ENCODE measurements at regions not wholly inside any gene's neighbourhood (a gene's known extent, or its start where the extent isn't known, plus 50 kb on each side); places are given as distances from the start of the nearest gene placed in this dataset.

DNA sequence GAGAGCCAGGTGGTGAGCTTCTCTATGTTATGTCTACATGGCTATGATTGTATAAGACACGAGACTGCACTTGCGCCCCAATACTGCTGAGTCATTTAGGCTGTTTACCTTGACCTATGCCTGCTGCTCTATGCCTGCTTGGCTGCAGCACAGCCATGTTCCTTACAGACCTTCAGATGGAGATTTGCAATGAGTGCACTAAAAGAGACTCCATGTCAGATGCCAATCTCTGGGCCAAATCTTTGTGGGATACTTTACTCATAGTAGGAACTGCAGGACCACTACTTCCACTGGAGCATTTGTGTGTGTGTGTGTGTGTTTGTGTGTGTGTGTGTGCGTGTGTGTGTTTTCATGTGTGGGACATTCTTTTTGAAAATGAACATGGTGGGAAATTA is 50.0 kb upstream of the KMT2E start:
- H3K36me3 Mint-ChIP-seq: peaks cover 37% of the 10 kb centered on the region
- H3K4me1 ChIP-seq (ENCODE audit: control insufficient read depth, insufficient read depth, low read length, poor library complexity, severe bottlenecking): no peaks in the 10 kb centered on the region
- no peaks in the 10 kb centered on the region for H3K9me3 Mint-ChIP-seq
- no peaks in the 10 kb centered on the region for H3K27me3 Mint-ChIP-seq
- no peak overlapping the region for H3K4me3 Mint-ChIP-seq
- no peaks in the 10 kb centered on the region for H3K27me3 ChIP-seq (ENCODE audit: control insufficient read depth, insufficient read depth, low read length)
- ATAC-seq (ENCODE audit: low read depth in 2 of 2): no peak
- DNase-seq: peak in 1 of 3 donors; percentile 32
- H3K9me3 ChIP-seq (ENCODE audit: control insufficient read depth in 2 of 2, low read length in 2 of 2): no peaks in the 10 kb centered on the region
- H3K4me3 ChIP-seq (ENCODE audit: low read depth, low read length): no peak overlapping the region
- H3K4me1 Mint-ChIP-seq: peaks cover 0 to 14% (median 11%) of the 10 kb centered on the region in 4 donors
- peak overlapping the region in 2 of 3 donors; percentile 38 to 74 for H3K27ac Mint-ChIP-seq
- H3K36me3 ChIP-seq (ENCODE audit: control insufficient read depth, insufficient read depth, low read length): peaks cover 24% of the 10 kb centered on the region
- no peak overlapping the region for H3K27ac ChIP-seq (ENCODE audit: insufficient read depth, low read length, poor library complexity, severe bottlenecking)
